HCT116 (cell line): ENCODE measurements at regions not wholly inside any gene's neighbourhood (a gene's known extent, or its start where the extent isn't known, plus 50 kb on each side); places are given as distances from the start of the nearest gene placed in this dataset.

Experiments used
- ATAC-seq: fragments of 200-7000 bp; cut with Tn5 transposase; 2 replicates; pipeline ENCODE4 v1.9.1; 2020; ENCODE audit warnings: mild to moderate bottlenecking, moderate library complexity
- BruUV-seq: library from RNA; stranded (reverse); fragments of 400-500 nt; replicated peaks from 2 replicates; lab custom pipeline; 2021; lab: Mats Ljungman, UMichigan
- CTCF ChIA-PET: fragments of 300-600 bp; sonication (Branson Sonifier 250); formaldehyde crosslinking; loops from one replicate; lab custom pipeline; 2021; ENCODE audit warnings: antibody characterized with exemption; lab: Charles Lee
- POLR2A ChIA-PET: fragments of 300-600, 350-600 bp; sonication (Branson Sonifier 250); formaldehyde crosslinking; loops from one replicate; lab custom pipeline; 2021; ENCODE audit warnings: antibody characterized with exemption; lab: Charles Lee
- RAD21 ChIA-PET, 2 experiments: fragments of 300-600 bp; sonication (Branson Sonifier 250); formaldehyde crosslinking; loops; one replicate each; lab custom pipeline; 2023; ENCODE audit warnings: low total read pairs in 2 of 2; ENCODE audit not compliant: uncharacterized antibody in 2 of 2, unreplicated experiment in 2 of 2, low non-redundant PET in 1 of 2; lab: Charles Lee
- DNase-seq: peaks from one replicate; pipeline ENCODE4 v3.0.0-alpha.2; 2010; ENCODE audit warnings: low read depth, low spot score
- H2AFZ ChIP-seq: fragments of 200-600 bp; shearing (Covaris generic), sonication (generic); 2 replicates; pipeline ENCODE4 v1.6.1; 2017; ENCODE audit warnings: low read depth, mixed run types, mixed read lengths, antibody characterized with exemption, low read length; ENCODE audit not compliant: poor library complexity, severe bottlenecking
- H3K27ac ChIP-seq: 2 replicates; pipeline ENCODE4 v1.5.1; 2012; ENCODE audit warnings: low read depth, low read length
- H3K27me3 ChIP-seq: fragments of 200-600 bp; sonication (generic); 2 replicates; pipeline ENCODE4 v1.6.1; 2016; ENCODE audit warnings: mixed run types, low read length, mixed read lengths; ENCODE audit not compliant: insufficient read depth
- H3K36me3 ChIP-seq, 2 experiments: fragments of 200-500 bp in 1 of 2; fragments of 200-600 bp in 1 of 2; sonication (Bioruptor generic) in 1 of 2; sonication (generic) in 1 of 2; 2 replicates each; pipeline versions ENCODE4 v1.5.1 to v1.6.1; 2014 to 2016; ENCODE audit warnings: low read length in 2 of 2, inconsistent platforms in 1 of 2, mixed read lengths in 1 of 2, mixed run types in 1 of 2; ENCODE audit not compliant: insufficient read depth in 2 of 2, control insufficient read depth in 1 of 2
- H3K4me1 ChIP-seq, 2 experiments: fragments of 200-600 bp in 1 of 2; sonication (generic) in 1 of 2; 2 replicates each; pipeline versions ENCODE4 v1.5.1 to v1.6.1; 2012 to 2017; ENCODE audit warnings: low read length in 2 of 2, inconsistent platforms in 1 of 2, mild to moderate bottlenecking in 1 of 2, mixed read lengths in 1 of 2, mixed run types in 1 of 2, moderate library complexity in 1 of 2; ENCODE audit not compliant: insufficient read depth in 2 of 2, control insufficient read depth in 1 of 2
- H3K4me2 ChIP-seq: fragments of 200-600 bp; sonication (generic); 2 replicates; pipeline ENCODE4 v1.6.1; 2017; ENCODE audit warnings: mixed run types, low read length, mixed read lengths
- H3K4me3 ChIP-seq, 2 experiments: fragments of 200-600 bp in 1 of 2; sonication (generic) in 1 of 2; replicated peaks in 1 of 2; 2 replicates each; pipeline ENCODE4 v1.5.1; 2011 to 2016; ENCODE audit warnings: low read length in 2 of 2, control low read depth in 1 of 2, low read depth in 1 of 2, mild to moderate bottlenecking in 1 of 2, mixed read lengths in 1 of 2, mixed run types in 1 of 2
- H3K79me2 ChIP-seq: fragments of 200-600 bp; sonication (generic); 2 replicates; pipeline ENCODE4 v1.6.1; 2017; ENCODE audit warnings: mild to moderate bottlenecking, mixed run types, low read length, moderate library complexity, mixed read lengths; ENCODE audit not compliant: insufficient read depth
- H3K9ac ChIP-seq: fragments of 200-600 bp; sonication (generic); 2 replicates; pipeline ENCODE4 v1.6.1; 2016; ENCODE audit warnings: low read length, mixed read lengths
- H3K9me2 ChIP-seq: fragments of 200-600 bp; sonication (generic), shearing (Covaris generic); 2 replicates; pipeline ENCODE4 v1.6.1; 2017; ENCODE audit warnings: mixed run types, mild to moderate bottlenecking, moderate library complexity; ENCODE audit not compliant: insufficient read depth
- H3K9me3 ChIP-seq, 2 experiments: fragments of 200-500 bp in 1 of 2; fragments of 200-600 bp in 1 of 2; sonication (Bioruptor generic) in 1 of 2; sonication (generic) in 1 of 2; 2 replicates each; pipeline ENCODE4 v1.6.1; 2014 to 2017; ENCODE audit warnings: low read length in 2 of 2, mixed read lengths in 2 of 2, inconsistent platforms in 1 of 2, low read depth in 1 of 2, mild to moderate bottlenecking in 1 of 2, mixed run types in 1 of 2, moderate library complexity in 1 of 2; ENCODE audit not compliant: control insufficient read depth in 1 of 2, insufficient read depth in 1 of 2
- H4K20me1 ChIP-seq: fragments of 200-600 bp; sonication (generic), shearing (Covaris generic); 2 replicates; pipeline ENCODE4 v1.6.1; 2017; ENCODE audit warnings: mixed run types, mild to moderate bottlenecking, moderate library complexity; ENCODE audit not compliant: insufficient read depth
- CBX3 ChIP-seq: IDR thresholded peaks from 2 replicates; pipeline ENCODE4 v1.6.1; 2012; ENCODE audit warnings: low read depth
- CEBPB ChIP-seq: IDR thresholded peaks from 2 replicates; pipeline ENCODE4 v1.6.1; 2012; ENCODE audit warnings: low read depth
- EGR1 ChIP-seq: IDR thresholded peaks from 2 replicates; pipeline ENCODE4 v1.6.1; 2012; ENCODE audit warnings: low read depth
- ELF1 ChIP-seq: IDR thresholded peaks from 2 replicates; pipeline ENCODE4 v1.6.1; 2012; ENCODE audit warnings: low read depth, borderline replicate concordance
- EZH2 ChIP-seq: fragments of 200-600 bp; sonication (generic); IDR thresholded peaks from 2 replicates; pipeline ENCODE4 v1.6.1; 2017; ENCODE audit warnings: antibody characterized with exemption, mixed run types
- FOSL1 ChIP-seq: IDR thresholded peaks from 2 replicates; pipeline ENCODE4 v1.6.1; 2012; ENCODE audit warnings: low read depth
- JUND ChIP-seq: IDR thresholded peaks from 2 replicates; pipeline ENCODE4 v1.6.1; 2012
- POLR2AphosphoS5 ChIP-seq: IDR thresholded peaks from 2 replicates; pipeline ENCODE4 v1.6.1; 2011; ENCODE audit warnings: mild to moderate bottlenecking, low read depth, low read length, moderate library complexity
- RAD21 ChIP-seq: IDR thresholded peaks from 2 replicates; pipeline ENCODE4 v1.6.1; 2012; ENCODE audit warnings: low read depth, mild to moderate bottlenecking
- SIN3A ChIP-seq: IDR thresholded peaks from 2 replicates; pipeline ENCODE4 v1.6.1; 2012; ENCODE audit warnings: low read depth
- SP1 ChIP-seq: IDR thresholded peaks from 2 replicates; pipeline ENCODE4 v1.6.1; 2012; ENCODE audit warnings: low read depth
- SRF ChIP-seq: IDR thresholded peaks from 2 replicates; pipeline ENCODE4 v1.6.1; 2012; ENCODE audit warnings: low read depth
- TCF7L2 ChIP-seq: IDR thresholded peaks from 2 replicates; pipeline ENCODE4 v1.7.0; 2011; ENCODE audit warnings: borderline replicate concordance, inconsistent platforms; ENCODE audit not compliant: insufficient read depth, insufficient read length; ENCODE audit errors: extremely low read depth
- YY1 ChIP-seq: IDR thresholded peaks from 2 replicates; pipeline ENCODE4 v1.6.1; 2011; ENCODE audit warnings: low read length, low read depth, moderate library complexity, mild to moderate bottlenecking; ENCODE audit not compliant: insufficient replicate concordance; ENCODE audit errors: extremely low read depth
- ZFX ChIP-seq: fragments of 450-650 bp; IDR thresholded peaks from 2 replicates; pipeline ENCODE4 v1.6.1; 2017
- intact Hi-C: fragments of 100-400 bp; cut with micrococcal nuclease; formaldehyde crosslinking; loops from 2 replicates; pipeline ENCODE4 v1.10.0; 2022
- TF ChIP-seq, protein P1 (sequence below): IDR thresholded peaks from 2 replicates; pipeline ENCODE4 v1.6.1; 2011; ENCODE audit warnings: mild to moderate bottlenecking, low read length, moderate library complexity; ENCODE audit not compliant: insufficient replicate concordance; ENCODE audit errors: extremely low read depth
- TF ChIP-seq, protein P2 (sequence below), 3 experiments: fragments of 200-600 bp in 1 of 3; sonication (generic) in 1 of 3; IDR thresholded peaks in 2 of 3; conservative IDR thresholded peaks in 1 of 3; 2 replicates each; pipeline ENCODE4 v1.5.1; 2012 to 2017; ENCODE audit warnings: low read depth in 2 of 3, low read length in 2 of 3, antibody characterized with exemption in 1 of 3, borderline replicate concordance in 1 of 3, control low read depth in 1 of 3, mild to moderate bottlenecking in 1 of 3, mixed read lengths in 1 of 3, mixed run types in 1 of 3, moderate library complexity in 1 of 3; ENCODE audit not compliant: insufficient read depth in 1 of 3
- TF ChIP-seq, protein P3 (sequence below): IDR thresholded peaks from 2 replicates; pipeline ENCODE4 v1.6.1; 2012
- TF ChIP-seq, protein P4 (sequence below): IDR thresholded peaks from 2 replicates; pipeline ENCODE4 v1.6.1; 2012
- TF ChIP-seq, protein P5 (sequence below): IDR thresholded peaks from 2 replicates; pipeline ENCODE4 v1.6.1; 2012; ENCODE audit warnings: low read depth

DNA sequence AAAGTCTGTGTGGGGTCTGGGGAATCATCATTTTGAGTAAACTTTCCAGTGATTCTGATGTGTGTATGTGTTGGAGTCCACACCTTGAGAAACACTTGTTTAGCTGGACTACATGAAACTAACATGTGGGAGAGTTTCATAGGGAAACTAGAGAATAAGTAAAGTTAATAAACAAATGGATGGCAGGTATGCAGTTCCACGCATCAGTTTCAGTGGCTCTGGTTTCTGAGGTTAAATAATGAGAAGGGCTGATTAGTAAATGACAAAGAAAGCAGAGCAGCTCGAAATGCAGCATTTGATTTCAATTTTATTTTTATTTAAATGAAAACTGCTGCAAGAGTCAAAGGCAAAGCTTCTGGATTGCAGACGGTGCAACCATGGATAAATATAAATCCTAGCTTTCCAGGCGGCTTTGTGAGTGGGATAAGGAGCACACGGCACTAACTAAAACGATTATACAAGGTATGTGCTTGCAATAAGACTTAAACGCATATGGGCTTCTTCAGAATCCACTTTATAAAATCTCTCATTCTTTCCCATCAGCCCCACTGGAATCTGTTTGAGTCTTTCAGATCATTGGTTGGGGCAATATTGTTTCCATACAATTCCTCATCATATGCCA is 310.7 kb downstream of the PLPP3 start:
- no TSS peak for BruUV-seq

More for the DNA sequence above, 310.7 kb downstream of the PLPP3 start:
- no peaks in the 10 kb centered on the region for H3K4me1 ChIP-seq
- no peaks in the 10 kb centered on the region for H3K36me3 ChIP-seq
- POLR2A ChIA-PET, result no interaction called here
- no peaks in the 10 kb centered on the region for H3K79me2 ChIP-seq
- H3K9me2 ChIP-seq, result no peaks in the 10 kb centered on the region
- no peak overlapping the region for H2AFZ ChIP-seq
- RAD21 ChIA-PET, result no interaction called here
- H3K27ac ChIP-seq, result no peak overlapping the region
- intact Hi-C loops, result no loop called here
- CTCF ChIA-PET, result no interaction called here
- H4K20me1 ChIP-seq, result no peaks in the 10 kb centered on the region
- DNase-seq (no peak), ATAC-seq (no peak)
- no peak overlapping the region for H3K4me3 ChIP-seq
- no peak for TF ChIP-seq RAD21
- TF ChIP-seq TCF7L2, result no peak
- no peak for TF ChIP-seq SRF
- no peak for TF ChIP-seq CEBPB
- TF ChIP-seq POLR2AphosphoS5, result no peak
- no peak for TF ChIP-seq YY1
- TF ChIP-seq, protein P1, sequence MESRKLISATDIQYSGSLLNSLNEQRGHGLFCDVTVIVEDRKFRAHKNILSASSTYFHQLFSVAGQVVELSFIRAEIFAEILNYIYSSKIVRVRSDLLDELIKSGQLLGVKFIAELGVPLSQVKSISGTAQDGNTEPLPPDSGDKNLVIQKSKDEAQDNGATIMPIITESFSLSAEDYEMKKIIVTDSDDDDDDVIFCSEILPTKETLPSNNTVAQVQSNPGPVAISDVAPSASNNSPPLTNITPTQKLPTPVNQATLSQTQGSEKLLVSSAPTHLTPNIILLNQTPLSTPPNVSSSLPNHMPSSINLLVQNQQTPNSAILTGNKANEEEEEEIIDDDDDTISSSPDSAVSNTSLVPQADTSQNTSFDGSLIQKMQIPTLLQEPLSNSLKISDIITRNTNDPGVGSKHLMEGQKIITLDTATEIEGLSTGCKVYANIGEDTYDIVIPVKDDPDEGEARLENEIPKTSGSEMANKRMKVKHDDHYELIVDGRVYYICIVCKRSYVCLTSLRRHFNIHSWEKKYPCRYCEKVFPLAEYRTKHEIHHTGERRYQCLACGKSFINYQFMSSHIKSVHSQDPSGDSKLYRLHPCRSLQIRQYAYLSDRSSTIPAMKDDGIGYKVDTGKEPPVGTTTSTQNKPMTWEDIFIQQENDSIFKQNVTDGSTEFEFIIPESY, result no peak
- no peak for TF ChIP-seq EGR1
- TF ChIP-seq FOSL1, result no peak
- no peak for TF ChIP-seq CBX3
- TF ChIP-seq, protein P2, sequence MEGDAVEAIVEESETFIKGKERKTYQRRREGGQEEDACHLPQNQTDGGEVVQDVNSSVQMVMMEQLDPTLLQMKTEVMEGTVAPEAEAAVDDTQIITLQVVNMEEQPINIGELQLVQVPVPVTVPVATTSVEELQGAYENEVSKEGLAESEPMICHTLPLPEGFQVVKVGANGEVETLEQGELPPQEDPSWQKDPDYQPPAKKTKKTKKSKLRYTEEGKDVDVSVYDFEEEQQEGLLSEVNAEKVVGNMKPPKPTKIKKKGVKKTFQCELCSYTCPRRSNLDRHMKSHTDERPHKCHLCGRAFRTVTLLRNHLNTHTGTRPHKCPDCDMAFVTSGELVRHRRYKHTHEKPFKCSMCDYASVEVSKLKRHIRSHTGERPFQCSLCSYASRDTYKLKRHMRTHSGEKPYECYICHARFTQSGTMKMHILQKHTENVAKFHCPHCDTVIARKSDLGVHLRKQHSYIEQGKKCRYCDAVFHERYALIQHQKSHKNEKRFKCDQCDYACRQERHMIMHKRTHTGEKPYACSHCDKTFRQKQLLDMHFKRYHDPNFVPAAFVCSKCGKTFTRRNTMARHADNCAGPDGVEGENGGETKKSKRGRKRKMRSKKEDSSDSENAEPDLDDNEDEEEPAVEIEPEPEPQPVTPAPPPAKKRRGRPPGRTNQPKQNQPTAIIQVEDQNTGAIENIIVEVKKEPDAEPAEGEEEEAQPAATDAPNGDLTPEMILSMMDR (IDR thresholded peaks at IDR 0.05 in 2 of 3, conservative IDR thresholded peaks at IDR 0.05 in 1 of 3; ENCODE audit: borderline replicate concordance in 1 of 3, insufficient read depth in 1 of 3, low read depth in 2 of 3, low read length in 2 of 3), result no peak
- TF ChIP-seq EZH2, result no peak
- no peak for TF ChIP-seq ELF1
- TF ChIP-seq JUND, result no peak
- no peak for TF ChIP-seq ZFX
- TF ChIP-seq, protein P3, sequence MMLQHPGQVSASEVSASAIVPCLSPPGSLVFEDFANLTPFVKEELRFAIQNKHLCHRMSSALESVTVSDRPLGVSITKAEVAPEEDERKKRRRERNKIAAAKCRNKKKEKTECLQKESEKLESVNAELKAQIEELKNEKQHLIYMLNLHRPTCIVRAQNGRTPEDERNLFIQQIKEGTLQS, result no peak
- no peak for TF ChIP-seq SIN3A
- TF ChIP-seq, protein P4, sequence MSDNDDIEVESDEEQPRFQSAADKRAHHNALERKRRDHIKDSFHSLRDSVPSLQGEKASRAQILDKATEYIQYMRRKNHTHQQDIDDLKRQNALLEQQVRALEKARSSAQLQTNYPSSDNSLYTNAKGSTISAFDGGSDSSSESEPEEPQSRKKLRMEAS, result no peak
- TF ChIP-seq SP1, result no peak
- TF ChIP-seq, protein P5, sequence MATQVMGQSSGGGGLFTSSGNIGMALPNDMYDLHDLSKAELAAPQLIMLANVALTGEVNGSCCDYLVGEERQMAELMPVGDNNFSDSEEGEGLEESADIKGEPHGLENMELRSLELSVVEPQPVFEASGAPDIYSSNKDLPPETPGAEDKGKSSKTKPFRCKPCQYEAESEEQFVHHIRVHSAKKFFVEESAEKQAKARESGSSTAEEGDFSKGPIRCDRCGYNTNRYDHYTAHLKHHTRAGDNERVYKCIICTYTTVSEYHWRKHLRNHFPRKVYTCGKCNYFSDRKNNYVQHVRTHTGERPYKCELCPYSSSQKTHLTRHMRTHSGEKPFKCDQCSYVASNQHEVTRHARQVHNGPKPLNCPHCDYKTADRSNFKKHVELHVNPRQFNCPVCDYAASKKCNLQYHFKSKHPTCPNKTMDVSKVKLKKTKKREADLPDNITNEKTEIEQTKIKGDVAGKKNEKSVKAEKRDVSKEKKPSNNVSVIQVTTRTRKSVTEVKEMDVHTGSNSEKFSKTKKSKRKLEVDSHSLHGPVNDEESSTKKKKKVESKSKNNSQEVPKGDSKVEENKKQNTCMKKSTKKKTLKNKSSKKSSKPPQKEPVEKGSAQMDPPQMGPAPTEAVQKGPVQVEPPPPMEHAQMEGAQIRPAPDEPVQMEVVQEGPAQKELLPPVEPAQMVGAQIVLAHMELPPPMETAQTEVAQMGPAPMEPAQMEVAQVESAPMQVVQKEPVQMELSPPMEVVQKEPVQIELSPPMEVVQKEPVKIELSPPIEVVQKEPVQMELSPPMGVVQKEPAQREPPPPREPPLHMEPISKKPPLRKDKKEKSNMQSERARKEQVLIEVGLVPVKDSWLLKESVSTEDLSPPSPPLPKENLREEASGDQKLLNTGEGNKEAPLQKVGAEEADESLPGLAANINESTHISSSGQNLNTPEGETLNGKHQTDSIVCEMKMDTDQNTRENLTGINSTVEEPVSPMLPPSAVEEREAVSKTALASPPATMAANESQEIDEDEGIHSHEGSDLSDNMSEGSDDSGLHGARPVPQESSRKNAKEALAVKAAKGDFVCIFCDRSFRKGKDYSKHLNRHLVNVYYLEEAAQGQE, result no peak
- H3K27me3 ChIP-seq, result peaks cover 6% of the 10 kb centered on the region; the same call in 1 of the 2 replicates
- H3K9me3 ChIP-seq, result no peaks in the 10 kb centered on the region
- H3K4me2 ChIP-seq, result no peak overlapping the region
- H3K9ac ChIP-seq, result no peak overlapping the region
